IMR-90 (cell line): ENCODE measurements at regions not wholly inside any gene's neighbourhood (a gene's known extent, or its start where the extent isn't known, plus 50 kb on each side); places are given as distances from the start of the nearest gene placed in this dataset.

Experiments
- ATAC-seq: fragments of 200-7000 bp; cut with Tn5 transposase; 2 replicates; pipeline ENCODE4 v1.9.1; 2020; ENCODE audit warnings: low read depth, mild to moderate bottlenecking, moderate library complexity
- BruUV-seq: library from RNA; stranded (reverse); fragments of 400-500 nt; replicated peaks from 2 replicates; lab custom pipeline; 2021; lab: Mats Ljungman, UMichigan
- CTCF ChIA-PET: fragments of 300-600 bp; formaldehyde crosslinking; extraction: SDS; loops from one replicate; lab custom pipeline; 2021; ENCODE audit warnings: antibody characterized with exemption; lab: Yijun Ruan, JAX
- POLR2A ChIA-PET: fragments of 300-600 bp; sonication (Branson Sonifier 250); formaldehyde crosslinking; loops from one replicate; lab custom pipeline; 2022; ENCODE audit warnings: antibody characterized with exemption; ENCODE audit not compliant: unreplicated experiment; lab: Charles Lee
- DNase-seq: peaks from one replicate; pipeline ENCODE4 v3.0.0; 2013
- H2AFZ ChIP-seq: replicated peaks from 2 replicates; pipeline ENCODE3; 2013; ENCODE audit warnings: low read length, mild to moderate bottlenecking; ENCODE audit not compliant: poor library complexity
- H2AK5ac ChIP-seq: 2 replicates; pipeline ENCODE4 v1.6.1; 2013; ENCODE audit warnings: low read depth, low read length, inconsistent platforms
- H2AK9ac ChIP-seq: replicated peaks from 2 replicates; pipeline ENCODE3; 2013; ENCODE audit warnings: mild to moderate bottlenecking, low read depth, low read length, moderate library complexity; ENCODE audit not compliant: poor library complexity
- H2BK120ac ChIP-seq: 2 replicates; pipeline ENCODE4 v1.6.1; 2013; ENCODE audit warnings: low read depth, low read length, inconsistent platforms
- H2BK15ac ChIP-seq: 3 replicates; pipeline ENCODE4 v1.6.1; 2013; ENCODE audit warnings: low read depth, low read length, inconsistent platforms
- H2BK20ac ChIP-seq: 2 replicates; pipeline ENCODE4 v1.6.1; 2013; ENCODE audit warnings: low read depth, mild to moderate bottlenecking, inconsistent platforms, low read length, moderate library complexity
- H2BK5ac ChIP-seq: 2 replicates; pipeline ENCODE4 v1.6.1; 2013; ENCODE audit warnings: mild to moderate bottlenecking, low read depth, low read length, inconsistent platforms; ENCODE audit not compliant: poor library complexity, severe bottlenecking
- H3K14ac ChIP-seq: replicated peaks from 2 replicates; pipeline ENCODE4 v1.6.1; 2013; ENCODE audit warnings: low read depth, low read length, inconsistent platforms
- H3K18ac ChIP-seq: 2 replicates; pipeline ENCODE4 v1.6.1; 2013; ENCODE audit warnings: low read depth, low read length, control low read depth
- H3K23ac ChIP-seq: 2 replicates; pipeline ENCODE4 v1.6.1; 2013; ENCODE audit warnings: low read depth, low read length, inconsistent platforms
- H3K27ac ChIP-seq: 2 replicates; pipeline ENCODE4 v1.5.1; 2013; ENCODE audit warnings: mild to moderate bottlenecking, control low read depth, low read length; ENCODE audit not compliant: insufficient read depth
- H3K27me3 ChIP-seq: 2 replicates; pipeline ENCODE4 v1.6.1; 2013; ENCODE audit warnings: low read length; ENCODE audit not compliant: control insufficient read depth, insufficient read depth
- H3K36me3 ChIP-seq: 2 replicates; pipeline ENCODE4 v1.6.1; 2013; ENCODE audit warnings: low read length, mixed read lengths; ENCODE audit not compliant: control insufficient read depth, insufficient read depth
- H3K4ac ChIP-seq: 2 replicates; pipeline ENCODE4 v1.6.1; 2013; ENCODE audit warnings: low read depth, low read length, inconsistent platforms
- H3K4me1 ChIP-seq: 2 replicates; pipeline ENCODE4 v1.6.1; 2013; ENCODE audit warnings: low read length, mixed read lengths; ENCODE audit not compliant: control insufficient read depth, insufficient read depth
- H3K4me2 ChIP-seq: 2 replicates; pipeline ENCODE4 v1.6.1; 2013; ENCODE audit warnings: low read depth, mild to moderate bottlenecking, control low read depth, low read length, moderate library complexity
- H3K4me3 ChIP-seq: 2 replicates; pipeline ENCODE4 v1.5.1; 2013; ENCODE audit warnings: low read depth, mild to moderate bottlenecking, control low read depth, low read length, moderate library complexity; ENCODE audit not compliant: insufficient read depth
- H3K56ac ChIP-seq: 2 replicates; pipeline ENCODE4 v1.6.1; 2013; ENCODE audit warnings: low read length, inconsistent platforms; ENCODE audit not compliant: insufficient read depth; ENCODE audit errors: extremely low read depth
- H3K79me1 ChIP-seq, 2 experiments: 2 replicates each; pipeline ENCODE4 v1.6.1; 2013; ENCODE audit warnings: low read length in 2 of 2, inconsistent platforms in 1 of 2, low read depth in 1 of 2
- H3K9ac ChIP-seq: 2 replicates; pipeline ENCODE4 v1.6.1; 2013; ENCODE audit warnings: low read depth, low read length, control low read depth
- H3K9me1 ChIP-seq: 2 replicates; pipeline ENCODE4 v1.6.1; 2013; ENCODE audit warnings: low read length, inconsistent platforms; ENCODE audit not compliant: insufficient read depth
- H3K9me3 ChIP-seq: 2 replicates; pipeline ENCODE4 v1.6.1; 2013; ENCODE audit warnings: low read length; ENCODE audit not compliant: control insufficient read depth, insufficient read depth
- H4K20me1 ChIP-seq: 2 replicates; pipeline ENCODE4 v1.6.1; 2013; ENCODE audit warnings: low read length, inconsistent platforms; ENCODE audit not compliant: insufficient read depth
- H4K5ac ChIP-seq: 2 replicates; pipeline ENCODE4 v1.6.1; 2013; ENCODE audit warnings: mild to moderate bottlenecking, low read depth, low read length, control low read depth
- H4K8ac ChIP-seq, 2 experiments: 2 replicates each; pipeline ENCODE4 v1.6.1; 2013; ENCODE audit warnings: low read depth in 2 of 2, low read length in 2 of 2, control low read depth in 1 of 2, inconsistent platforms in 1 of 2
- H4K91ac ChIP-seq: 2 replicates; pipeline ENCODE4 v1.6.1; 2013; ENCODE audit warnings: low read depth, low read length, inconsistent platforms; ENCODE audit not compliant: insufficient read depth
- BHLHE40 ChIP-seq: fragments of 150-350 bp; IDR thresholded peaks from 2 replicates; pipeline ENCODE4 v1.6.1; 2016; ENCODE audit warnings: mild to moderate bottlenecking, low read depth, low read length
- CEBPB ChIP-seq: IDR thresholded peaks from 2 replicates; pipeline ENCODE4 v1.6.1; 2012; ENCODE audit warnings: low read depth, low read length, improper control_type of control experiment
- CHD1 ChIP-seq: IDR thresholded peaks from 2 replicates; pipeline ENCODE4 v1.6.1; 2012; ENCODE audit warnings: low read depth, low read length, improper control_type of control experiment
- FOS ChIP-seq: fragments of 150-350 bp; IDR thresholded peaks from 2 replicates; pipeline ENCODE4 v1.6.1; 2016; ENCODE audit warnings: low read depth, low read length
- MAFK ChIP-seq: IDR thresholded peaks from 2 replicates; pipeline ENCODE4 v1.6.1; 2012; ENCODE audit warnings: low read depth, low read length, improper control_type of control experiment
- MAZ ChIP-seq: IDR thresholded peaks from 2 replicates; pipeline ENCODE4 v1.6.1; 2012; ENCODE audit warnings: low read depth, mild to moderate bottlenecking, low read length, improper control_type of control experiment, moderate library complexity, borderline replicate concordance
- MXI1 ChIP-seq: IDR thresholded peaks from 2 replicates; pipeline ENCODE4 v1.6.1; 2012; ENCODE audit warnings: low read depth, mild to moderate bottlenecking, low read length, moderate library complexity, borderline replicate concordance
- POLR2A ChIP-seq: IDR thresholded peaks from 2 replicates; pipeline ENCODE4 v1.6.1; 2012; ENCODE audit warnings: mild to moderate bottlenecking, low read depth, low read length
- RAD21 ChIP-seq: IDR thresholded peaks from 2 replicates; pipeline ENCODE4 v1.6.1; 2012; ENCODE audit warnings: low read length, improper control_type of control experiment
- RCOR1 ChIP-seq: IDR thresholded peaks from 2 replicates; pipeline ENCODE4 v1.6.1; 2012; ENCODE audit warnings: mild to moderate bottlenecking, low read length, improper control_type of control experiment; ENCODE audit not compliant: insufficient replicate concordance
- RFX5 ChIP-seq: IDR thresholded peaks from 2 replicates; pipeline ENCODE4 v1.8.0; 2012; ENCODE audit warnings: low read depth, mild to moderate bottlenecking, low read length, moderate library complexity
- SMC3 ChIP-seq: fragments of 150-350 bp; IDR thresholded peaks from 2 replicates; pipeline ENCODE4 v1.6.1; 2016; ENCODE audit warnings: low read depth, mild to moderate bottlenecking, antibody characterized with exemption, low read length, moderate library complexity
- WGBS, 2 experiments: methylation state at CpG; one replicate each; pipeline versions ENCODE4 v1.1.5 to v1.1.7; 2013; ENCODE audit warnings: missing lambda C conversion rate in 2 of 2; ENCODE audit not compliant: insufficient read length in 1 of 2; ENCODE audit errors: extremely low coverage in 2 of 2; 5-methylcytosine and 5-hydroxymethylcytosine counted together
- dilution Hi-C: fragments of 300-500 bp; cut with HindIII; formaldehyde crosslinking; loops from one replicate; pipeline ENCODE4 v1.14.3; 2018; ENCODE audit warnings: low sequenced_read_pairs; ENCODE audit not compliant: unreplicated experiment
- in situ Hi-C: fragments of 300-500 bp; cut with MboI; formaldehyde crosslinking; loops from 3 replicates; pipeline ENCODE4 v1.14.3; 2019; ENCODE audit warnings: low sequenced_read_pairs, inconsistent platforms, mixed read lengths
- intact Hi-C: fragments of 100-400 bp; cut with micrococcal nuclease; formaldehyde crosslinking; loops from 2 replicates; pipeline ENCODE4 v1.10.0; 2022
- TF ChIP-seq, protein P1 (sequence below): fragments of 150-350 bp; IDR thresholded peaks from 2 replicates; pipeline ENCODE4 v1.6.1; 2016; ENCODE audit warnings: low read depth, mild to moderate bottlenecking, low read length, moderate library complexity, borderline replicate concordance
- TF ChIP-seq, protein P2 (sequence below): fragments of 150-350 bp; IDR thresholded peaks from 2 replicates; pipeline ENCODE4 v1.6.1; 2017; ENCODE audit warnings: mild to moderate bottlenecking, antibody characterized with exemption, low read length, low read depth
- TF ChIP-seq, protein P3 (sequence below): conservative IDR thresholded peaks from 2 replicates; pipeline ENCODE4 v1.5.1; 2012; ENCODE audit warnings: mild to moderate bottlenecking, low read depth, low read length, improper control_type of control experiment

DNA sequence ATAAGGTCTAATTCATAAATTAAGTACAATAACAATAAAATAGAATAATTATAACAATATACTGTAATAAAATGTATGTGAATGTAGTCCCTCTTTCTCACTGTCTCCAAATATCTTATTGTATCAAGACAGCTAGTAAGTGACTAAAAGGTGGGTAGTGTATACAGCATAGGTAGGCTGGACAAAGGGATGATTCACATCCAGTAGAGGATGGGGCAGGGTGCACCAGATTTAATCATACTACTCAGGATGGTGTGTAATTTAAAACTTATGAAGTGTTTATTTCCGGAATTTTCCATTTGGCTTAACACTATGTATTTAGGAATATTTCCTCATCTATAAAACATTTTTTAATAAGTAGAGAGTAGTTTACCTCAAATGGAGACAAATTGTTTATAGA lies 876.1 kb upstream of the CADM2 start:
- Histone ChIP-seq H3K4me1 (no peaks in the 10 kb centered on the region), H2AFZ (no peak overlapping the region), H3K18ac (no peak overlapping the region), H4K91ac (no peak overlapping the region), H3K14ac (no peak overlapping the region), H3K4ac (no peak overlapping the region), H3K9me3 (no peaks in the 10 kb centered on the region), H3K27me3 (no peaks in the 10 kb centered on the region), H3K36me3 (no peaks in the 10 kb centered on the region), H2BK15ac (no peak overlapping the region), H4K20me1 (no peaks in the 10 kb centered on the region), H2AK9ac (no peak overlapping the region), H3K23ac (no peak overlapping the region), H3K79me1 (no peaks in the 10 kb centered on the region), H3K4me2 (no peak overlapping the region), H2AK5ac (no peak overlapping the region), H3K56ac (no peak overlapping the region), H2BK20ac (no peak overlapping the region), H2BK120ac (no peak overlapping the region), H3K9me1 (no peaks in the 10 kb centered on the region), H3K9ac (no peak overlapping the region), H3K27ac (no peak overlapping the region), H2BK5ac (no peak overlapping the region), H4K8ac (no peak overlapping the region), H3K4me3 (no peak overlapping the region), H4K5ac (no peak overlapping the region)
- BruUV-seq = no TSS peak
- in situ Hi-C loops = no loop called here
- TF ChIP-seq RCOR1 (no peak), RFX5 (no peak), CHD1 (no peak), BHLHE40 (no peak), CEBPB (no peak), SMC3 (no peak), MAFK (no peak), RAD21 (no peak), MXI1 (no peak), FOS (no peak), POLR2A (no peak), MAZ (no peak)
- TF ChIP-seq, protein P1, sequence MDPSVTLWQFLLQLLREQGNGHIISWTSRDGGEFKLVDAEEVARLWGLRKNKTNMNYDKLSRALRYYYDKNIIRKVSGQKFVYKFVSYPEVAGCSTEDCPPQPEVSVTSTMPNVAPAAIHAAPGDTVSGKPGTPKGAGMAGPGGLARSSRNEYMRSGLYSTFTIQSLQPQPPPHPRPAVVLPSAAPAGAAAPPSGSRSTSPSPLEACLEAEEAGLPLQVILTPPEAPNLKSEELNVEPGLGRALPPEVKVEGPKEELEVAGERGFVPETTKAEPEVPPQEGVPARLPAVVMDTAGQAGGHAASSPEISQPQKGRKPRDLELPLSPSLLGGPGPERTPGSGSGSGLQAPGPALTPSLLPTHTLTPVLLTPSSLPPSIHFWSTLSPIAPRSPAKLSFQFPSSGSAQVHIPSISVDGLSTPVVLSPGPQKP = no peak
- TF ChIP-seq, protein P2, sequence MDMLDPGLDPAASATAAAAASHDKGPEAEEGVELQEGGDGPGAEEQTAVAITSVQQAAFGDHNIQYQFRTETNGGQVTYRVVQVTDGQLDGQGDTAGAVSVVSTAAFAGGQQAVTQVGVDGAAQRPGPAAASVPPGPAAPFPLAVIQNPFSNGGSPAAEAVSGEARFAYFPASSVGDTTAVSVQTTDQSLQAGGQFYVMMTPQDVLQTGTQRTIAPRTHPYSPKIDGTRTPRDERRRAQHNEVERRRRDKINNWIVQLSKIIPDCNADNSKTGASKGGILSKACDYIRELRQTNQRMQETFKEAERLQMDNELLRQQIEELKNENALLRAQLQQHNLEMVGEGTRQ = no peak
- TF ChIP-seq, protein P3, sequence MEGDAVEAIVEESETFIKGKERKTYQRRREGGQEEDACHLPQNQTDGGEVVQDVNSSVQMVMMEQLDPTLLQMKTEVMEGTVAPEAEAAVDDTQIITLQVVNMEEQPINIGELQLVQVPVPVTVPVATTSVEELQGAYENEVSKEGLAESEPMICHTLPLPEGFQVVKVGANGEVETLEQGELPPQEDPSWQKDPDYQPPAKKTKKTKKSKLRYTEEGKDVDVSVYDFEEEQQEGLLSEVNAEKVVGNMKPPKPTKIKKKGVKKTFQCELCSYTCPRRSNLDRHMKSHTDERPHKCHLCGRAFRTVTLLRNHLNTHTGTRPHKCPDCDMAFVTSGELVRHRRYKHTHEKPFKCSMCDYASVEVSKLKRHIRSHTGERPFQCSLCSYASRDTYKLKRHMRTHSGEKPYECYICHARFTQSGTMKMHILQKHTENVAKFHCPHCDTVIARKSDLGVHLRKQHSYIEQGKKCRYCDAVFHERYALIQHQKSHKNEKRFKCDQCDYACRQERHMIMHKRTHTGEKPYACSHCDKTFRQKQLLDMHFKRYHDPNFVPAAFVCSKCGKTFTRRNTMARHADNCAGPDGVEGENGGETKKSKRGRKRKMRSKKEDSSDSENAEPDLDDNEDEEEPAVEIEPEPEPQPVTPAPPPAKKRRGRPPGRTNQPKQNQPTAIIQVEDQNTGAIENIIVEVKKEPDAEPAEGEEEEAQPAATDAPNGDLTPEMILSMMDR = no peak
- dilution Hi-C loops = no loop called here
- ATAC-seq (no peak), DNase-seq (no peak)
- intact Hi-C loops = no loop called here
- POLR2A ChIA-PET = no interaction called here
- WGBS, 2 experiments = no CpG with 5 or more reads among the region's 1 CpG
- CTCF ChIA-PET = no interaction called here
